ENCODE measurements at regions not wholly inside any gene's neighbourhood (a gene's known extent, or its start where the extent isn't known, plus 50 kb on each side); places are given as distances from the start of the nearest gene placed in this dataset.

GRCh38 chr1:118404024-118404423, 219.0 kb upstream of the SPAG17 start:
- Histone ChIP-seq H3K36me3 (ENCODE audit: insufficient read depth) (no peaks in the 10 kb centered on the region), H3K4me2 (no peak overlapping the region), H3K4me3 (no peak overlapping the region), H3K27ac (ENCODE audit: low read depth) (no peak overlapping the region), H3K79me2 (replicated peaks; ENCODE audit: insufficient read depth) (no peaks in the 10 kb centered on the region), H3F3A (replicated peaks; ENCODE audit: low read depth) (no peaks in the 10 kb centered on the region), H3K4me1 (ENCODE audit: insufficient read depth) (no peaks in the 10 kb centered on the region), H4K20me1 (replicated peaks; ENCODE audit: insufficient read depth) (no peaks in the 10 kb centered on the region), H2AFZ (no peak overlapping the region), H3K27me3 (ENCODE audit: insufficient read depth) (no peaks in the 10 kb centered on the region), H3K9me2 (ENCODE audit: insufficient read depth) (no peaks in the 10 kb centered on the region)
- no peaks in the 10 kb centered on the region; the same call in 1 of the 3 replicates for H3K36me3 Mint-ChIP-seq (ENCODE audit: low read depth)
- DNase-seq (ENCODE audit: low spot score) (no peak), ATAC-seq (no peak)
- H3K4me1 Mint-ChIP-seq = no peaks in the 10 kb centered on the region
- TF ChIP-seq POLR2AphosphoS5 (IDR thresholded peaks at IDR 0.05; ENCODE audit: low read depth) (no peak), JUNB (IDR thresholded peaks at IDR 0.05; ENCODE audit: unreplicated experiment) (no peak), ZNF114 (CRISPR knock-in tag; IDR thresholded peaks at IDR 0.05) (no peak), STAT1 (IDR thresholded peaks at IDR 0.05; ENCODE audit: unreplicated experiment) (no peak), REST (IDR thresholded peaks at IDR 0.05; ENCODE audit: unreplicated experiment) (no peak), CTCF (conservative IDR thresholded peaks at IDR 0.05; ENCODE audit: low read depth in 2 of 2) (no peak), ETS1 (IDR thresholded peaks at IDR 0.05) (no peak), ZNF331 (CRISPR knock-in tag; IDR thresholded peaks at IDR 0.05; ENCODE audit: low read depth) (no peak), NANOG (IDR thresholded peaks at IDR 0.05; ENCODE audit: borderline replicate concordance) (no peak), EZH2 (IDR thresholded peaks at IDR 0.05; ENCODE audit: low read depth, unreplicated experiment) (no peak), CREB1 (CRISPR knock-in tag; IDR thresholded peaks at IDR 0.05; ENCODE audit: low read depth) (no peak), ZNF462 (CRISPR knock-in tag; IDR thresholded peaks at IDR 0.05) (no peak), EZH2phosphoT487 (IDR thresholded peaks at IDR 0.05; ENCODE audit: unreplicated experiment) (no peak)
- no peaks in the 10 kb centered on the region for H3K27me3 Mint-ChIP-seq (ENCODE audit: insufficient read depth, low read depth, poor library complexity)
- H3K27ac Mint-ChIP-seq = no peak overlapping the region
- H3K4me3 Mint-ChIP-seq = no peak overlapping the region
- H3K9me3 Mint-ChIP-seq = peaks cover 19% of the 10 kb centered on the region
